ENCODE measurements at regions not wholly inside any gene's neighbourhood (a gene's known extent, or its start where the extent isn't known, plus 50 kb on each side); places are given as distances from the start of the nearest gene placed in this dataset.
A peak's percentile ranks its signal among the peaks of the same experiment; 100 is the strongest.

DNA sequence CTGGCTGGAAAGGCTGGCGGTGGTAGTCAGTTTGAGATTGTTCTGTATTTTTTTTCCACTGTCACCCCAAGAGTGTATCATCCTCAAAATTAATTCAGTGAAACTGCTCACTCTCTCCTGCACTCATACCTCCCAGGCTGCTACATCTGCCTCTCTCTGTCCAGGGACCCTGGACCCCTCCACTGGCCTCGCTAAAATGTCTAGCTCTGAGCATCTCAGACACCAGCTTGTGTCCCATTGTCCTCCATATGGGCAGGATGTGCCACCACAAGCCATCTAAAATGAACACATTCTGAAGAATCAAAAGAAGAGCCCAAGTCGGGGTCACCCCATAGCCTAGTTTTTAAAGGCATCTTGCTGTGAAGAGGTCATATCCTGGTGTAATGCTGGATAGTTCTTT, 345.5 kb upstream of the TSHZ3 start:
- Histone ChIP-seq H3K4me1 (ENCODE audit: control insufficient read depth, insufficient read depth, low read length) (no peaks in the 10 kb centered on the region), H3K4me3 (ENCODE audit: low read depth, low read length) (no peak overlapping the region), H3K27ac (ENCODE audit: low read depth, low read length) (no peak overlapping the region), H3K9me3 (ENCODE audit: control insufficient read depth, insufficient read depth, low read length) (no peaks in the 10 kb centered on the region), H3K27me3 (ENCODE audit: control insufficient read depth, insufficient read depth, low read length) (no peaks in the 10 kb centered on the region), H3K36me3 (ENCODE audit: control insufficient read depth, insufficient read depth, low read length) (no peaks in the 10 kb centered on the region)
- no peak for DNase-seq (ENCODE audit: low read depth in 4 of 6, low spot score in 6 of 6)
- WGBS (ENCODE audit: insufficient coverage): no CpG with 5 or more reads among the region's 3 CpGs

DNA sequence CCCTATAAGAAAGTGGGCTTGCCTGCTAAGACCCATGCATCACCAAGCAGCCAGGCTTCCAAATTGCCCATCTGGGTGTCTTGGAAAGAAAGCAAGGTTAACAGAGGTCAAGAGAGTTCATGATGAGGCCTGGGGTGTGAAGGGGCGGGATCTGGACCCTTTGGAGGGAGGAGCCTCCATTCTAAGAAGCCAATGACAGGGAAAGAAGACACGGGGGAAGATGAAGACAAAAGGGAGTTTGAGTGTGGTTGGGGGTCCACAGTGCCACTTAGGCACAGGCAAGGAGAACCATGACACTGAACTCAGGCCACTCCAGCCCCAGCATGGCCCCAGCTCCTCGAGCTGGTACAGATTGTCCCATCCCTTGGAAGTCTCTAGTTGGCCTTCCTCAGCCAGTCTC, 350.2 kb upstream of the TSHZ3 start:
- no peaks in the 10 kb centered on the region for H3K4me1 ChIP-seq (ENCODE audit: control insufficient read depth, insufficient read depth, low read length)
- H3K4me3 ChIP-seq (ENCODE audit: low read depth, low read length): no peak overlapping the region
- DNase-seq (ENCODE audit: low read depth in 4 of 6, low spot score in 6 of 6): no peak
- WGBS (ENCODE audit: insufficient coverage): 63% methylated on average over 3 of the region's 3 CpGs
- no peaks in the 10 kb centered on the region for H3K9me3 ChIP-seq (ENCODE audit: control insufficient read depth, insufficient read depth, low read length)
- H3K27me3 ChIP-seq (ENCODE audit: control insufficient read depth, insufficient read depth, low read length): no peaks in the 10 kb centered on the region
- no peaks in the 10 kb centered on the region for H3K36me3 ChIP-seq (ENCODE audit: control insufficient read depth, insufficient read depth, low read length)
- H3K27ac ChIP-seq (ENCODE audit: low read depth, low read length): no peak overlapping the region

DNA sequence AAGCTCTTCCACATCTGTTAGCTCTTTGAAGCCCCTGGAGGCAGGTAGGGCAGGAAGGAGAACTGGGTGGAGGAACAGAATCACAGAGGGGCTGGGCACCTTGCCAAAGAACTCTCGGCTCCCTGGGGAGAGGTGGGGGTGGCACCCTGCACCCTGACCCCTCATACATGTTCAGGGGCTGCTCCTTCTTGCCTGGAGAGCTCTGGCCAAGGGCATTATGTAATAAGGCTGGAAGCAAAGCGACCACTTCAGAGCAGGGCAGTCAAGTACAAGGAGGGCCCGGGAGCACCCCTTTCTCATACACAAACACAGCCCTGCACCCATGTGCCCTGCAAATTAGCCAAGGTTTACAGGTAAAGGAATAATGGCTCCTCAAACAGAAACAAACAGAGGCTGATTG, 351.9 kb upstream of the TSHZ3 start:
- H3K9me3 ChIP-seq (ENCODE audit: control insufficient read depth, insufficient read depth, low read length): no peaks in the 10 kb centered on the region
- no peak for DNase-seq (ENCODE audit: low read depth in 4 of 6, low spot score in 6 of 6)
- WGBS (ENCODE audit: insufficient coverage): 100% methylated on average over 2 of the region's 3 CpGs
- no peaks in the 10 kb centered on the region for H3K4me1 ChIP-seq (ENCODE audit: control insufficient read depth, insufficient read depth, low read length)
- no peak overlapping the region for H3K4me3 ChIP-seq (ENCODE audit: low read depth, low read length)
- H3K36me3 ChIP-seq (ENCODE audit: control insufficient read depth, insufficient read depth, low read length): no peaks in the 10 kb centered on the region
- H3K27ac ChIP-seq (ENCODE audit: low read depth, low read length): no peak overlapping the region
- H3K27me3 ChIP-seq (ENCODE audit: control insufficient read depth, insufficient read depth, low read length): no peaks in the 10 kb centered on the region

GRCh38 chr19:31705656-31706055, 356.4 kb upstream of the TSHZ3 start:
- no peaks in the 10 kb centered on the region for H3K9me3 ChIP-seq (ENCODE audit: control insufficient read depth, insufficient read depth, low read length)
- no peak overlapping the region for H3K27ac ChIP-seq (ENCODE audit: low read depth, low read length)
- WGBS (ENCODE audit: insufficient coverage): 100% methylated on average over 3 of the region's 5 CpGs
- no peaks in the 10 kb centered on the region for H3K4me1 ChIP-seq (ENCODE audit: control insufficient read depth, insufficient read depth, low read length)
- no peaks in the 10 kb centered on the region for H3K36me3 ChIP-seq (ENCODE audit: control insufficient read depth, insufficient read depth, low read length)
- no peak for DNase-seq (ENCODE audit: low read depth in 4 of 6, low spot score in 6 of 6)
- H3K27me3 ChIP-seq (ENCODE audit: control insufficient read depth, insufficient read depth, low read length): no peaks in the 10 kb centered on the region
- H3K4me3 ChIP-seq (ENCODE audit: low read depth, low read length): no peak overlapping the region

GRCh38 chr19:31706131-31706530, 356.9 kb upstream of the TSHZ3 start:
- WGBS (ENCODE audit: insufficient coverage): 96% methylated on average over 5 of the region's 6 CpGs
- DNase-seq (ENCODE audit: low read depth in 4 of 6, low spot score in 6 of 6): no peak
- H3K27ac ChIP-seq (ENCODE audit: low read depth, low read length): no peak overlapping the region
- no peaks in the 10 kb centered on the region for H3K27me3 ChIP-seq (ENCODE audit: control insufficient read depth, insufficient read depth, low read length)
- no peaks in the 10 kb centered on the region for H3K4me1 ChIP-seq (ENCODE audit: control insufficient read depth, insufficient read depth, low read length)
- H3K4me3 ChIP-seq (ENCODE audit: low read depth, low read length): no peak overlapping the region
- no peaks in the 10 kb centered on the region for H3K36me3 ChIP-seq (ENCODE audit: control insufficient read depth, insufficient read depth, low read length)
- no peaks in the 10 kb centered on the region for H3K9me3 ChIP-seq (ENCODE audit: control insufficient read depth, insufficient read depth, low read length)

- DNase-seq (ENCODE audit: low read depth in 4 of 6, low spot score in 6 of 6): peak in 1 of 6 donors; percentile 16
These were observed 357.7 kb upstream of the TSHZ3 start for GRCh38 chr19:31706691-31707620.

GRCh38 chr19:31708520-31708919, 359.3 kb upstream of the TSHZ3 start:
- Histone ChIP-seq H3K27ac (ENCODE audit: low read depth, low read length) (no peak overlapping the region), H3K36me3 (ENCODE audit: control insufficient read depth, insufficient read depth, low read length) (no peaks in the 10 kb centered on the region), H3K4me1 (ENCODE audit: control insufficient read depth, insufficient read depth, low read length) (no peaks in the 10 kb centered on the region), H3K9me3 (ENCODE audit: control insufficient read depth, insufficient read depth, low read length) (peaks cover 1% of the 10 kb centered on the region), H3K4me3 (ENCODE audit: low read depth, low read length) (no peak overlapping the region), H3K27me3 (ENCODE audit: control insufficient read depth, insufficient read depth, low read length) (no peaks in the 10 kb centered on the region)
- 28% methylated on average over 3 of the region's 3 CpGs for WGBS (ENCODE audit: insufficient coverage)
- no peak for DNase-seq (ENCODE audit: low read depth in 4 of 6, low spot score in 6 of 6)

More at GRCh38 chr19:31706691-31707620, 357.7 kb upstream of the TSHZ3 start:
- no peaks in the 10 kb centered on the region for H3K9me3 ChIP-seq (ENCODE audit: control insufficient read depth, insufficient read depth, low read length)
- H3K4me1 ChIP-seq (ENCODE audit: control insufficient read depth, insufficient read depth, low read length): no peaks in the 10 kb centered on the region
- no peaks in the 10 kb centered on the region for H3K27me3 ChIP-seq (ENCODE audit: control insufficient read depth, insufficient read depth, low read length)
- no peak overlapping the region for H3K27ac ChIP-seq (ENCODE audit: low read depth, low read length)
- 80% methylated on average over 7 of the region's 18 CpGs for WGBS (ENCODE audit: insufficient coverage)
- H3K36me3 ChIP-seq (ENCODE audit: control insufficient read depth, insufficient read depth, low read length): no peaks in the 10 kb centered on the region
- no peak overlapping the region for H3K4me3 ChIP-seq (ENCODE audit: low read depth, low read length)

DNA sequence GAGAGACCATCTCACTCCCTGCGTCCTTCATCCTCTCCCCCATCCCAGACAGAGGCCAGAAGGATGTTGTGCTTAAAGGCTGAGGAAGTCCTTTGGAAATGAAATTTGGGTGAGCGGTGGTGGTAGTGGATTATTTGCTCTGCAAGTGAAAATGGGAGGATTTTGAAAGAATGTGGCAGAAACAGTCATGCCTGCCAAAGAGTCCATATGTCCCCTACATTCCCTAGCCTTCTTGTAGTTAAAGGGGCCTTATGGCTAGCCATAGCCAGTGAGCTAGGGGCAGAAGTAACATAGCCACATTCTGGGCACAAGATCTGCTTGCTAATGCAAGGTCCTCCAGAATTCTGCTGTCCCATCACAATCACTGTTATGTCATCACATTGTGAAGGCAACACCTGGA, 360.2 kb upstream of the TSHZ3 start:
- Histone ChIP-seq H3K27me3 (ENCODE audit: control insufficient read depth, insufficient read depth, low read length) (no peaks in the 10 kb centered on the region), H3K4me3 (ENCODE audit: low read depth, low read length) (no peak overlapping the region), H3K27ac (ENCODE audit: low read depth, low read length) (no peak overlapping the region), H3K9me3 (ENCODE audit: control insufficient read depth, insufficient read depth, low read length) (peaks cover 1% of the 10 kb centered on the region), H3K4me1 (ENCODE audit: control insufficient read depth, insufficient read depth, low read length) (no peaks in the 10 kb centered on the region), H3K36me3 (ENCODE audit: control insufficient read depth, insufficient read depth, low read length) (no peaks in the 10 kb centered on the region)
- DNase-seq (ENCODE audit: low read depth in 4 of 6, low spot score in 6 of 6): peak in 1 of 6 donors; percentile 62
- WGBS (ENCODE audit: insufficient coverage): no CpG with 5 or more reads among the region's 2 CpGs

GRCh38 chr19:31715249-31715945, 366.2 kb upstream of the TSHZ3 start:
- Histone ChIP-seq H3K9me3 (ENCODE audit: control insufficient read depth, insufficient read depth, low read length) (peaks cover 1% of the 10 kb centered on the region), H3K36me3 (ENCODE audit: control insufficient read depth, insufficient read depth, low read length) (no peaks in the 10 kb centered on the region), H3K4me1 (ENCODE audit: control insufficient read depth, insufficient read depth, low read length) (peaks cover 11% of the 10 kb centered on the region), H3K4me3 (ENCODE audit: low read depth, low read length) (no peak overlapping the region), H3K27ac (ENCODE audit: low read depth, low read length) (no peak overlapping the region), H3K27me3 (ENCODE audit: control insufficient read depth, insufficient read depth, low read length) (no peaks in the 10 kb centered on the region)
- WGBS (ENCODE audit: insufficient coverage): 36% methylated on average over 8 of the region's 17 CpGs
- DNase-seq (ENCODE audit: low read depth in 4 of 6, low spot score in 6 of 6): peak in 2 of 6 donors; percentile 47 to 72

Data from spinal cord (tissue), 9 donors.